Thyroid gland (tissue), 4 donors: ENCODE measurements at regions not wholly inside any gene's neighbourhood (a gene's known extent, or its start where the extent isn't known, plus 50 kb on each side); places are given as distances from the start of the nearest gene placed in this dataset.
A peak's percentile ranks its signal among the peaks of the same experiment; 100 is the strongest.

Experiments used
- DNase-seq, 2 donors: peaks; one replicate each; pipeline ENCODE4 v3.0.0-alpha.2; 2019
- H3K27ac ChIP-seq, 3 donors: fragments of 200-600 bp; sonication (generic); 1 replicate in 2 of 3; 2 replicates in 1 of 3; pipeline ENCODE4 v1.5.1; 2016 to 2019; ENCODE audit warnings: mild to moderate bottlenecking in 1 of 3, moderate library complexity in 1 of 3
- H3K27me3 ChIP-seq: fragments of 200-600 bp; sonication (generic); one replicate; pipeline ENCODE4 v1.5.1; 2019
- H3K36me3 ChIP-seq, 2 donors: fragments of 200-600 bp; sonication (generic); one replicate each; pipeline ENCODE4 v1.5.1; 2016 to 2019
- H3K4me1 ChIP-seq, 2 donors: fragments of 200-600 bp; sonication (generic); one replicate each; pipeline ENCODE4 v1.5.1; 2017 to 2019
- H3K4me3 ChIP-seq, 3 donors: fragments of 200-600 bp; sonication (generic); replicated peaks in 1 of 3; 1 replicate in 2 of 3; 2 replicates in 1 of 3; pipeline ENCODE4 v1.5.1; 2016; ENCODE audit warnings: mild to moderate bottlenecking in 1 of 3
- H3K9me3 ChIP-seq: fragments of 200-600 bp; sonication (generic); one replicate; pipeline ENCODE4 v1.5.1; 2017
- POLR2A ChIP-seq, 2 donors: fragments of 450-650 bp; IDR thresholded peaks; one replicate each; pipeline ENCODE4 v1.6.1; 2017; ENCODE audit warnings: antibody characterized with exemption in 2 of 2, mild to moderate bottlenecking in 2 of 2, moderate library complexity in 1 of 2
- WGBS, 2 donors: methylation state at CpG; one replicate each; pipeline ENCODE4 v1.1.5; 2017; 5-methylcytosine and 5-hydroxymethylcytosine counted together
- intact Hi-C: fragments of 100-400 bp; cut with DNase I; formaldehyde crosslinking; loops from one replicate; pipeline ENCODE4 v1.15.1; 2023
- TF ChIP-seq, protein P1 (sequence below), 6 experiments: fragments of 200-600 bp in 3 of 6; fragments of 450-650 bp in 3 of 6; sonication (generic) in 3 of 6; IDR thresholded peaks; one replicate each; pipeline ENCODE4 v1.5.1; 2016 to 2019; ENCODE audit warnings: antibody characterized with exemption in 6 of 6, mild to moderate bottlenecking in 2 of 6, inconsistent platforms in 1 of 6, moderate library complexity in 1 of 6

DNA sequence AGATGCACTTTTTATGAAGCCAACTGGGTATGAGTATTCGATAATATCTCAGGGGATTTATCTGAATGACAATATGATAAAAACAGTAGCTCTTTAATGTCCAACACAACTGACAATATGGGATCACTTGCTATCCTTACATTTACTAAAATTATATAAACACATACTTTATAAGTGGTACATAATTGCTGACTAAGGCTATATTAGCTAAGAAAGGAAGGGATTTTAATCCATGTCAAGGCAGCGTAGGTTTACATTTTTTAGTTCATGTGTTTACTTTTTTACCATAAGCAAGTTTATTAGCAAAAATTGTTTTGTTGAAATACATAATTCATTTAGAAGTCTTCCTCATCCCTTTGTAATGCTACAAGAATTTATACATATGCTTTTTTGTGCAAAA lies 796.2 kb downstream of the TLE1 start:
- WGBS, 2 donors = 93% methylated on average over 2 of the region's 2 CpGs
- H3K9me3 ChIP-seq = no peaks in the 10 kb centered on the region
- H3K36me3 ChIP-seq = no peaks in the 10 kb centered on the region
- H3K27ac ChIP-seq = no peak overlapping the region
- no peak overlapping the region for H3K4me3 ChIP-seq
- no peak for DNase-seq
- no peaks in the 10 kb centered on the region for H3K4me1 ChIP-seq
- TF ChIP-seq POLR2A (IDR thresholded peaks at IDR 0.05) = no peak
- TF ChIP-seq, protein P1, sequence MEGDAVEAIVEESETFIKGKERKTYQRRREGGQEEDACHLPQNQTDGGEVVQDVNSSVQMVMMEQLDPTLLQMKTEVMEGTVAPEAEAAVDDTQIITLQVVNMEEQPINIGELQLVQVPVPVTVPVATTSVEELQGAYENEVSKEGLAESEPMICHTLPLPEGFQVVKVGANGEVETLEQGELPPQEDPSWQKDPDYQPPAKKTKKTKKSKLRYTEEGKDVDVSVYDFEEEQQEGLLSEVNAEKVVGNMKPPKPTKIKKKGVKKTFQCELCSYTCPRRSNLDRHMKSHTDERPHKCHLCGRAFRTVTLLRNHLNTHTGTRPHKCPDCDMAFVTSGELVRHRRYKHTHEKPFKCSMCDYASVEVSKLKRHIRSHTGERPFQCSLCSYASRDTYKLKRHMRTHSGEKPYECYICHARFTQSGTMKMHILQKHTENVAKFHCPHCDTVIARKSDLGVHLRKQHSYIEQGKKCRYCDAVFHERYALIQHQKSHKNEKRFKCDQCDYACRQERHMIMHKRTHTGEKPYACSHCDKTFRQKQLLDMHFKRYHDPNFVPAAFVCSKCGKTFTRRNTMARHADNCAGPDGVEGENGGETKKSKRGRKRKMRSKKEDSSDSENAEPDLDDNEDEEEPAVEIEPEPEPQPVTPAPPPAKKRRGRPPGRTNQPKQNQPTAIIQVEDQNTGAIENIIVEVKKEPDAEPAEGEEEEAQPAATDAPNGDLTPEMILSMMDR (IDR thresholded peaks at IDR 0.05) = no peak
- intact Hi-C loops = no loop called here
- H3K27me3 ChIP-seq = no peaks in the 10 kb centered on the region

DNA sequence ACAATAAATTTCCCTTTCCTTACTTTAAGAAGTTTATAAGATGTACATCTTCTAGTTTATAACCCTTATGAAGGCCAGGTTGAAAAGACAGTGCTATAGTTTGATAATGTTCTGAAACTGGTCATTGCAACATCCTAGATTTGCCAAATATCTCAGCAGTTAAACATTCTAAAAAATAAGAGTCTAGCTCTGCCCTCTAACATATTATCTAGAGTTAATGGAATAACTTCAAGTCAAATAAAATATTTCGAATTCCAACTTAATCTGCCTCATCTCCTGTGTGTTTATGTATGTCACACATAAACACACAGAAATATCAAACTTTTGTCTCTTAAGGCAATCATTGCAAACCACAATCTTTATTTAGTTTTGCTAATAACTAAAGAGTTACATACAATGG lies 796.6 kb downstream of the TLE1 start:
- intact Hi-C loops = no loop called here
- H3K27me3 ChIP-seq = no peaks in the 10 kb centered on the region
- H3K9me3 ChIP-seq = no peaks in the 10 kb centered on the region
- TF ChIP-seq POLR2A (IDR thresholded peaks at IDR 0.05) = no peak
- TF ChIP-seq, protein P1 (IDR thresholded peaks at IDR 0.05) = no peak
- H3K4me1 ChIP-seq = no peaks in the 10 kb centered on the region
- H3K36me3 ChIP-seq = no peaks in the 10 kb centered on the region
- 78 to 80% methylated on average over 1 of the region's 1 CpG for WGBS, 2 donors
- DNase-seq = no peak
- no peak overlapping the region for H3K4me3 ChIP-seq
- H3K27ac ChIP-seq = no peak overlapping the region

DNA sequence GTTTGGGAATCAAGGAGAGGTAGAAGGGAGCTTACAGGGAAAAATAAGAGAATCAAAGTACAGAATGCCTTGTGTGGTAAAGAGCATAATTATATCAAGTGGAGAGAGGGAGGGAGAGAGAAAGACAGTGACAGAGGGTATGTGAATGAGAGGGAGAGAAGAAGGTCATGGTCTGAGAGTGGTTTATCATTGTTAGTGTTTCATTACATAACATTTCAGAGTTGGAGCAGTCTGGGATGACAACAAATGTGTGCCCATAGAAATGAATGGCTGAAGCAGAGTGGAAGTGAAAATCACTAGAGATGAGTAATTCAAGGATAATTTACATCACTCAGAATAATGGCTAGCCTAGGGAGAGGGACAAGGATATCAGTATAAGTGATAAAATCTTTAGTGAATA lies 799.2 kb downstream of the TLE1 start:
- H3K36me3 ChIP-seq = no peaks in the 10 kb centered on the region
- intact Hi-C loops = no loop called here
- H3K4me1 ChIP-seq = no peaks in the 10 kb centered on the region
- no peak for DNase-seq
- no peaks in the 10 kb centered on the region for H3K27me3 ChIP-seq
- no peak overlapping the region for H3K4me3 ChIP-seq
- TF ChIP-seq POLR2A (IDR thresholded peaks at IDR 0.05) = no peak
- TF ChIP-seq, protein P1 (IDR thresholded peaks at IDR 0.05) = no peak
- H3K9me3 ChIP-seq = no peaks in the 10 kb centered on the region
- no peak overlapping the region for H3K27ac ChIP-seq

DNA sequence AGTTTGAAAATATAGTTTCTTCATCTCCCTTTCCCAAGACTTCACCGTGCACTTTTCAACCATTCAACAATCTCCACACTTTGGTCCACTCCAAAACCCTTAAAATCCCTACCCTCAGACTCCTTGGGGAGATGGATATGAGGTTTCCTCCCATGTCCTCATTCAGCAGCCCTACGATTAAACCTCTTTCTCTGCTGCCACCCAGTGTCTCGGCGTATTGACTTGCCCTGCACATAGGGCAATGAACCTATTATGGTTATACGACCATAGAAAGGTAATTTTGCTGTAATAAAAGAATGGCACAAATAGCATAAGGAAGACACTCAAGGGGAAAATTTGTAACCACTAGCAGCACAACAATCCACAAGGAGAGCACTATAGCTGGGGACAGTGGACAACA lies 803.5 kb downstream of the TLE1 start:
- 80 to 82% methylated on average over 5 of the region's 5 CpGs for WGBS, 2 donors
- TF ChIP-seq, protein P1 (IDR thresholded peaks at IDR 0.05) = peak in 2 of 6 experiments; percentile 5 to 11
- no peak for TF ChIP-seq POLR2A (IDR thresholded peaks at IDR 0.05)
- no peaks in the 10 kb centered on the region for H3K9me3 ChIP-seq
- no peak overlapping the region for H3K27ac ChIP-seq
- no peaks in the 10 kb centered on the region for H3K4me1 ChIP-seq
- intact Hi-C loops = no loop called here
- no peak for DNase-seq
- H3K4me3 ChIP-seq = no peak overlapping the region
- no peaks in the 10 kb centered on the region for H3K36me3 ChIP-seq
- no peaks in the 10 kb centered on the region for H3K27me3 ChIP-seq

DNA sequence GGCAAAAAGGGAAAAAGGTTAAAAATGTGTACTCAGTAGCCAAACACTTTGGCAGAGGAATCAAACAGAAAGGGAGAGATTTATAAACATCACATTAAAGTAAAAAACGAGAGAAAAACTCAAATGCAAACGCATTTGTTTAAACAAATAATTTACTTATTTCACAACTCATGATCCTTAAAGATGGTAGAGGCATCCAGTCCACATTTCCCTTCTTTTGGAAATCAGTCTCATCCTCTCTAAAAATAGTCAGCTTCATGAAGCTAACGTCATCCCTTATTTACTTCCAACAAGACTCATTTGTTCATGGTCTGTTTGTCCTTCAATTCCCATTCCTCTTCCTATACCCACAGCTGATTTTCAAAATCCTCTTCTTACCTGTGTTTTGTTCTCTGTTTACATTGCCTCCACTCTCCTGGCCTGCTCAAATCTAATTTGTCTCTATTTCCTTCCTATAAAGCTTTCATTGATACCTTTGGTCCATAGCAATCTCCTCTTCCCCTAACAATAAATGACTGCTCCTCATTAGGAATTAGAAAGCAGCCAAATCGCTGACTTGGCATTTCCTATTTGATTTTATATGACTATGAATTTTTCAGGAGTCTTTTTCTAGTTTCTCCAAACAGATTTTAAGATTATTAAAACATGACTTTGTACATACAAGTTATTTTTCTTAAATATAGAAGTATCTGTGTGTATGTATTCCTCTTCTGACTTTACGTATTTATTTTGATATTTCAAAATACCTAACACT lies 805.3 kb downstream of the TLE1 start:
- H3K9me3 ChIP-seq = no peaks in the 10 kb centered on the region
- intact Hi-C loops = no loop called here
- no peak overlapping the region for H3K4me3 ChIP-seq
- no peak overlapping the region for H3K27ac ChIP-seq
- H3K27me3 ChIP-seq = no peaks in the 10 kb centered on the region
- TF ChIP-seq, protein P1 (IDR thresholded peaks at IDR 0.05) = no peak
- no peak for TF ChIP-seq POLR2A (IDR thresholded peaks at IDR 0.05)
- no peaks in the 10 kb centered on the region for H3K36me3 ChIP-seq
- DNase-seq = no peak
- 48% methylated on average over 5 of the region's 5 CpGs for WGBS, 2 donors
- no peaks in the 10 kb centered on the region for H3K4me1 ChIP-seq
